ENCODE measurements at regions not wholly inside any gene's neighbourhood (a gene's known extent, or its start where the extent isn't known, plus 50 kb on each side); places are given as distances from the start of the nearest gene placed in this dataset.

DNA sequence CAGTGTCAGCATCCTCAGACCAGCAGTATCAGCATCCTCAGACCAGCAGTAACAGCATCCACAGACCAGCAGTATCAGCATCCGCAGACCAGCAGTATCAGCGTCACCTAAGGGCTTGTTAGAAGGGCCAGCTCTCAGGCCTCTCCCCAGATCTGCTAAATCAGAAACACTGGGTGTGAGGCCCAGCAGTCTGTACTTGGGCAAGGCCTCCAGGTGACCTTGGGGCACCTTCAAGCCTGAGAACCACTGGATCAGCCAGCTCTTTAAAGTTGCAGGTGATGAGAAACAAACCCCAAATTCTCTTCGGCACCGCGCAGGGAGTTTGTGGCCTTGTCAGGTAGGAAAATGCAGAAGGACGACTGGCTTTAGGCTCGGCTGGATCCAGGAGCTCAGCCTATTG is 290.5 kb upstream of the CDH4 start:
- Mint-ChIP-seq H3K36me3 (ENCODE audit: unreplicated experiment) (no peaks in the 10 kb centered on the region), H3K27ac (ENCODE audit: unreplicated experiment) (no peak overlapping the region), H3K4me1 (ENCODE audit: unreplicated experiment) (no peaks in the 10 kb centered on the region), H3K9me3 (ENCODE audit: unreplicated experiment) (peaks cover 4% of the 10 kb centered on the region), H3K4me3 (ENCODE audit: unreplicated experiment) (no peak overlapping the region), H3K27me3 (ENCODE audit: unreplicated experiment) (no peaks in the 10 kb centered on the region)
- no peak for DNase-seq (ENCODE audit: extremely low spot score, unreplicated experiment)
- TF ChIP-seq, protein P1, sequence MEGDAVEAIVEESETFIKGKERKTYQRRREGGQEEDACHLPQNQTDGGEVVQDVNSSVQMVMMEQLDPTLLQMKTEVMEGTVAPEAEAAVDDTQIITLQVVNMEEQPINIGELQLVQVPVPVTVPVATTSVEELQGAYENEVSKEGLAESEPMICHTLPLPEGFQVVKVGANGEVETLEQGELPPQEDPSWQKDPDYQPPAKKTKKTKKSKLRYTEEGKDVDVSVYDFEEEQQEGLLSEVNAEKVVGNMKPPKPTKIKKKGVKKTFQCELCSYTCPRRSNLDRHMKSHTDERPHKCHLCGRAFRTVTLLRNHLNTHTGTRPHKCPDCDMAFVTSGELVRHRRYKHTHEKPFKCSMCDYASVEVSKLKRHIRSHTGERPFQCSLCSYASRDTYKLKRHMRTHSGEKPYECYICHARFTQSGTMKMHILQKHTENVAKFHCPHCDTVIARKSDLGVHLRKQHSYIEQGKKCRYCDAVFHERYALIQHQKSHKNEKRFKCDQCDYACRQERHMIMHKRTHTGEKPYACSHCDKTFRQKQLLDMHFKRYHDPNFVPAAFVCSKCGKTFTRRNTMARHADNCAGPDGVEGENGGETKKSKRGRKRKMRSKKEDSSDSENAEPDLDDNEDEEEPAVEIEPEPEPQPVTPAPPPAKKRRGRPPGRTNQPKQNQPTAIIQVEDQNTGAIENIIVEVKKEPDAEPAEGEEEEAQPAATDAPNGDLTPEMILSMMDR (IDR thresholded peaks at IDR 0.05) = no peak

DNA sequence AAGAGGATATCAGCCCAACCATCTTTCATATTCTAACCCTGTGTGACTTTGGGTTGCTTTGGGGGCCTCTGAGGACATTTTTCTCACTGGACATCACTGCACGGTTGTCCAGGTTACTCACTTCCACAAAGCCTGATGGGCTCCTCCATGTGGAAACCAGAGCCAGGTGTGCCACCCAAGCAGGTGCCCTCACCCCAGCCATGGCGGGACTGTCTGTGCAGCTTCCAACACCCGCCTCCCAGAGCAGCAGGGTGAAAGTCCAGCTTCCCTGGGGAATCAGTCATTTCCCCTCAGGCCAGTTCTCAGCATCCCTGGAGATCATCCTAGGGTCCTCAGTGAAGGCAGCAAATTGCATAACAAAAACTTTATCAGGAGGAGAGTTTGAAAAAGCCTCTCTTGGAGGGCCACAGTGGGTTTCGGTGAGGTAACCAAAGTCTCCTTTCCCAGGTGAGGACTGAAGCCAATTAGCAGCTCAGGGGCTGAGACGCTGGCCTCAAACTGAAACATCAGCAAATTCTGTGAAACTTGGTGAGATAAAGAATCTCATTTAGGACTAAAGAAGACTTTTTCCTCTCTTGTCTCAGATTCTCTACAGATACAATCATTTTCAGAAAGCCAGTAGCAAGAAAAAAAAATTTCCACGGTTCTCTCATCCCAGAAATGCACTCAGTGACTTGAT is 289.6 kb upstream of the CDH4 start:
- no peak overlapping the region for H3K4me3 Mint-ChIP-seq (ENCODE audit: unreplicated experiment)
- no peak for DNase-seq (ENCODE audit: extremely low spot score, unreplicated experiment)
- H3K27ac Mint-ChIP-seq (ENCODE audit: unreplicated experiment) = no peak overlapping the region
- H3K27me3 Mint-ChIP-seq (ENCODE audit: unreplicated experiment) = no peaks in the 10 kb centered on the region
- H3K4me1 Mint-ChIP-seq (ENCODE audit: unreplicated experiment) = no peaks in the 10 kb centered on the region
- peaks cover 8% of the 10 kb centered on the region for H3K9me3 Mint-ChIP-seq (ENCODE audit: unreplicated experiment)
- H3K36me3 Mint-ChIP-seq (ENCODE audit: unreplicated experiment) = no peaks in the 10 kb centered on the region
- TF ChIP-seq, protein P1 (IDR thresholded peaks at IDR 0.05) = no peak

DNA sequence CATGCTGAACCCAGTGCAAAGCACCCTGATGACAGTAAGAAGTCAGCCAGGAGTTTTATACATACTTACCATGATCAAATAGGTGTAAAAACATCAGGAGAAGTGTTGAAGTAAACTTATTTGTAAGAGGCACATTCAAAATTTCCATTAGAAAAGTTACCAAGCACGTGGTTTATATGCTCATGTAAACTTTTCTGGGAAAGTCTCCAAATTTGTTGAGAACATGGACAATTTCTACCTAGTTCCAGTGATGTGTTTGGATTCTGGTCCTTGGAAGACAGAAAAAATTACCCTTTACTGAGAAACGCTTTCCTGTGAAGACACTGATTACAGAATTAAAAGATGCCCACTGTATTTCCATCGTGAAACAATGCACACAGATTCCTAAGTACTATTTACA is 288.9 kb upstream of the CDH4 start:
- no peak overlapping the region for H3K27ac Mint-ChIP-seq (ENCODE audit: unreplicated experiment)
- TF ChIP-seq, protein P1 (IDR thresholded peaks at IDR 0.05) = no peak
- no peaks in the 10 kb centered on the region for H3K4me1 Mint-ChIP-seq (ENCODE audit: unreplicated experiment)
- no peaks in the 10 kb centered on the region for H3K27me3 Mint-ChIP-seq (ENCODE audit: unreplicated experiment)
- H3K4me3 Mint-ChIP-seq (ENCODE audit: unreplicated experiment) = no peak overlapping the region
- H3K36me3 Mint-ChIP-seq (ENCODE audit: unreplicated experiment) = no peaks in the 10 kb centered on the region
- H3K9me3 Mint-ChIP-seq (ENCODE audit: unreplicated experiment) = peaks cover 8% of the 10 kb centered on the region
- DNase-seq (ENCODE audit: extremely low spot score, unreplicated experiment) = no peak

DNA sequence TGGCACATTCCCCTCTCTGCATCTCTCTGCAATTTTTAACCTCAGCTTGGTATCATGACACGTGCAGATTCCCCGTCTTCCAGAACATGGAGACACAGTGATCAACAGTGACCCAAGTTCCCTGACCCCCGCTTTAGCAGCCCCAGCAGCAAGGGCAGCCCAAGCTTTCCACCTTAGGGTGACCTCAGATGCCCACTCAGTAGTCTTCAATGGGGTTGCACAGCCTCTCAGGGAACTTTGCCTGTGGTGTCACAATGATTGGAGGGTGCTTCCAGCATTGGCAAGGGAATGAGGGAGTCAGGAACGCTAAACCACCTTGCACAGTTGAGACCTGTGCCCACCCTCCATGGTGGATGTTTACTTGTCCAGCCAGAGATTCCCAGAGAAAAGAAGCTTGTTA is 287.1 kb upstream of the CDH4 start:
- no peaks in the 10 kb centered on the region for H3K36me3 Mint-ChIP-seq (ENCODE audit: unreplicated experiment)
- H3K27me3 Mint-ChIP-seq (ENCODE audit: unreplicated experiment) = no peaks in the 10 kb centered on the region
- TF ChIP-seq, protein P1 (IDR thresholded peaks at IDR 0.05) = no peak
- H3K4me3 Mint-ChIP-seq (ENCODE audit: unreplicated experiment) = no peak overlapping the region
- no peak for DNase-seq (ENCODE audit: extremely low spot score, unreplicated experiment)
- H3K4me1 Mint-ChIP-seq (ENCODE audit: unreplicated experiment) = no peaks in the 10 kb centered on the region
- peaks cover 5% of the 10 kb centered on the region for H3K9me3 Mint-ChIP-seq (ENCODE audit: unreplicated experiment)
- H3K27ac Mint-ChIP-seq (ENCODE audit: unreplicated experiment) = no peak overlapping the region

DNA sequence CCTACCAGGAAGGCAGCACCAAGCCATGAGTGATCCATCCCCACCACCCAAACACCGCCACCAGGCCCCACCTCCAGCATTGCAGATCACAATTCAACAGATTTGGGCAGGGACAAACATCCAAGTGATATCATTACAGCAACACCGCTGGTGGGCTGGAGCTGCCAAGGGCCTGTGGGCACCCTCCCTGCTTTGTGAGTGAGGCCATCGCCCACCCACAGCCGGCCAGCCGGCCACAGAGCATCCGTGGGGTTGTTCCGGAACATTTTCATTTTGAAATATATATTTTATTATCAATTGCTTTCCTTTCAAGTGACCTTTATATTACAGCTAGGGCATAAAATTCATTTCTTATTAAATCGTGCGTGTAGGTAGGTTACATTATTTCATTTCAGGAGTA is 286.0 kb upstream of the CDH4 start:
- no peaks in the 10 kb centered on the region for H3K36me3 Mint-ChIP-seq (ENCODE audit: unreplicated experiment)
- TF ChIP-seq, protein P1 (IDR thresholded peaks at IDR 0.05) = no peak
- no peak overlapping the region for H3K27ac Mint-ChIP-seq (ENCODE audit: unreplicated experiment)
- no peak overlapping the region for H3K4me3 Mint-ChIP-seq (ENCODE audit: unreplicated experiment)
- H3K27me3 Mint-ChIP-seq (ENCODE audit: unreplicated experiment) = no peaks in the 10 kb centered on the region
- no peak for DNase-seq (ENCODE audit: extremely low spot score, unreplicated experiment)
- H3K9me3 Mint-ChIP-seq (ENCODE audit: unreplicated experiment) = peaks cover 5% of the 10 kb centered on the region
- H3K4me1 Mint-ChIP-seq (ENCODE audit: unreplicated experiment) = no peaks in the 10 kb centered on the region
